Endothelial cell of umbilical vein (primary cell): ENCODE measurements at regions not wholly inside any gene's neighbourhood (a gene's known extent, or its start where the extent isn't known, plus 50 kb on each side); places are given as distances from the start of the nearest gene placed in this dataset.

ENCODE experiments used
- BruUV-seq: library from RNA; stranded (reverse); fragments of 400-500 nt; replicated peaks from 2 replicates; lab custom pipeline; 2021; lab: Mats Ljungman, UMichigan
- CTCF ChIA-PET: fragments of 300-600, 350-600 bp; sonication (Branson Sonifier 250); formaldehyde crosslinking; loops from one replicate; lab custom pipeline; 2021; ENCODE audit warnings: antibody characterized with exemption, inconsistent platforms; lab: Charles Lee
- POLR2A ChIA-PET: fragments of 300-600, 350-600 bp; sonication (Branson Sonifier 250); formaldehyde crosslinking; loops from one replicate; lab custom pipeline; 2021; ENCODE audit warnings: antibody characterized with exemption, inconsistent platforms; lab: Charles Lee
- DNase-seq: peaks from one replicate; pipeline ENCODE4 v3.0.0-alpha.2; 2011; ENCODE audit warnings: low read depth, low spot score
- FAIRE-seq: peaks from 2 replicates; lab custom pipeline; 2011; peaks lifted over from hg19 to GRCh38; lab: Jason Lieb, UNC
- H2AFZ ChIP-seq: 2 replicates; pipeline ENCODE4 v1.6.0; 2012; ENCODE audit warnings: low read depth, low read length, control low read depth, inconsistent platforms
- H3K27ac ChIP-seq: 2 replicates; pipeline ENCODE4 v1.5.1; 2011; ENCODE audit warnings: low read depth, mild to moderate bottlenecking, control low read depth, low read length, moderate library complexity; ENCODE audit not compliant: insufficient read depth
- H3K27me3 ChIP-seq, 2 experiments: 2 replicates each; pipeline versions ENCODE4 v1.6.0 to v1.6.1; 2011; ENCODE audit warnings: low read length in 2 of 2, mixed read lengths in 1 of 2; ENCODE audit not compliant: control insufficient read depth in 2 of 2, insufficient read depth in 2 of 2
- H3K36me3 ChIP-seq, 2 experiments: 2 replicates in 1 of 2; 3 replicates in 1 of 2; pipeline ENCODE4 v1.5.1; 2011; ENCODE audit warnings: low read length in 2 of 2, mild to moderate bottlenecking in 1 of 2, moderate library complexity in 1 of 2; ENCODE audit not compliant: control insufficient read depth in 2 of 2, insufficient read depth in 2 of 2; ENCODE audit errors: extremely low read depth in 1 of 2
- H3K4me1 ChIP-seq: 3 replicates; pipeline ENCODE4 v1.5.1; 2011; ENCODE audit warnings: mild to moderate bottlenecking, low read length; ENCODE audit not compliant: control insufficient read depth, insufficient read depth; ENCODE audit errors: extremely low read depth
- H3K4me2 ChIP-seq: 2 replicates; pipeline ENCODE4 v1.6.1; 2011; ENCODE audit warnings: low read length, control low read depth, mixed read lengths; ENCODE audit not compliant: insufficient read depth
- H3K4me3 ChIP-seq, 3 experiments: fragments of 200-600 bp in 1 of 3; sonication (generic), shearing (Covaris generic) in 1 of 3; replicated peaks in 1 of 3; 2 replicates each; pipeline ENCODE4 v1.5.1; 2011 to 2016; ENCODE audit warnings: control low read depth in 3 of 3, low read length in 3 of 3, mild to moderate bottlenecking in 2 of 3, inconsistent platforms in 1 of 3, low read depth in 1 of 3, moderate library complexity in 1 of 3; ENCODE audit not compliant: insufficient read depth in 1 of 3
- H3K79me2 ChIP-seq: 2 replicates; pipeline ENCODE4 v1.6.0; 2012; ENCODE audit warnings: low read length, inconsistent platforms; ENCODE audit not compliant: control insufficient read depth, insufficient read depth
- H3K9ac ChIP-seq: replicated peaks from 2 replicates; pipeline ENCODE3; 2011; ENCODE audit warnings: low read length, control low read depth; ENCODE audit not compliant: insufficient read depth; ENCODE audit errors: extremely low read depth
- H3K9me1 ChIP-seq: replicated peaks from 3 replicates; pipeline ENCODE4 v1.6.0; 2011; ENCODE audit warnings: mild to moderate bottlenecking, low read length; ENCODE audit not compliant: control insufficient read depth, insufficient read depth; ENCODE audit errors: extremely low read depth
- H3K9me3 ChIP-seq: replicated peaks from 2 replicates; pipeline ENCODE4 v1.5.1; 2012; ENCODE audit warnings: low read length, inconsistent platforms; ENCODE audit not compliant: control insufficient read depth, insufficient read depth
- H4K20me1 ChIP-seq: replicated peaks from 2 replicates; pipeline ENCODE3; 2011; ENCODE audit warnings: mild to moderate bottlenecking, low read length; ENCODE audit not compliant: control insufficient read depth, insufficient read depth; ENCODE audit errors: extremely low read depth
- EZH2 ChIP-seq: IDR thresholded peaks from 2 replicates; pipeline ENCODE4 v1.6.1; 2012; ENCODE audit warnings: borderline replicate concordance, low read depth, mild to moderate bottlenecking, moderate library complexity, low read length, inconsistent platforms; ENCODE audit not compliant: severe bottlenecking
- FOS ChIP-seq: IDR thresholded peaks from 2 replicates; pipeline ENCODE4 v1.6.1; 2011; ENCODE audit warnings: mild to moderate bottlenecking, low read length, moderate library complexity, borderline replicate concordance; ENCODE audit not compliant: insufficient read depth
- JUN ChIP-seq: IDR thresholded peaks from 2 replicates; pipeline ENCODE4 v1.6.1; 2011; ENCODE audit warnings: borderline replicate concordance, low read depth; ENCODE audit not compliant: insufficient read length, insufficient read depth
- MYC ChIP-seq: IDR thresholded peaks from one replicate; pipeline ENCODE4 v1.6.1; 2011; ENCODE audit warnings: mild to moderate bottlenecking, low read depth, low read length
- POLR2AphosphoS5 ChIP-seq: IDR thresholded peaks from 2 replicates; pipeline ENCODE4 v1.6.1; 2012; ENCODE audit warnings: low read depth, mild to moderate bottlenecking, control low read depth, low read length, moderate library complexity; ENCODE audit not compliant: insufficient read depth
- dilution Hi-C: fragments of 300-500 bp; cut with MboI; formaldehyde crosslinking; loops from one replicate; pipeline ENCODE4 v1.15.0; 2019; ENCODE audit warnings: low sequenced_read_pairs; ENCODE audit not compliant: extremely low pct_ligation_motif_present
- intact Hi-C: fragments of 100-400 bp; cut with micrococcal nuclease; formaldehyde crosslinking; loops from one replicate; pipeline ENCODE4 v1.10.0; 2022
- TF ChIP-seq, protein P1 (sequence below): IDR thresholded peaks from 2 replicates; pipeline ENCODE4 v1.6.1; 2011; ENCODE audit not compliant: insufficient read depth, insufficient read length
- TF ChIP-seq, protein P2 (sequence below), 2 donors: IDR thresholded peaks; 1 replicate in 1 of 2; 2 replicates in 1 of 2; pipeline ENCODE4 v1.5.1; 2011; ENCODE audit warnings: low read length in 2 of 2, mild to moderate bottlenecking in 2 of 2, moderate library complexity in 2 of 2, control low read depth in 1 of 2, inconsistent platforms in 1 of 2, low read depth in 1 of 2; ENCODE audit not compliant: insufficient read depth in 1 of 2; ENCODE audit errors: extremely low read depth in 1 of 2

DNA sequence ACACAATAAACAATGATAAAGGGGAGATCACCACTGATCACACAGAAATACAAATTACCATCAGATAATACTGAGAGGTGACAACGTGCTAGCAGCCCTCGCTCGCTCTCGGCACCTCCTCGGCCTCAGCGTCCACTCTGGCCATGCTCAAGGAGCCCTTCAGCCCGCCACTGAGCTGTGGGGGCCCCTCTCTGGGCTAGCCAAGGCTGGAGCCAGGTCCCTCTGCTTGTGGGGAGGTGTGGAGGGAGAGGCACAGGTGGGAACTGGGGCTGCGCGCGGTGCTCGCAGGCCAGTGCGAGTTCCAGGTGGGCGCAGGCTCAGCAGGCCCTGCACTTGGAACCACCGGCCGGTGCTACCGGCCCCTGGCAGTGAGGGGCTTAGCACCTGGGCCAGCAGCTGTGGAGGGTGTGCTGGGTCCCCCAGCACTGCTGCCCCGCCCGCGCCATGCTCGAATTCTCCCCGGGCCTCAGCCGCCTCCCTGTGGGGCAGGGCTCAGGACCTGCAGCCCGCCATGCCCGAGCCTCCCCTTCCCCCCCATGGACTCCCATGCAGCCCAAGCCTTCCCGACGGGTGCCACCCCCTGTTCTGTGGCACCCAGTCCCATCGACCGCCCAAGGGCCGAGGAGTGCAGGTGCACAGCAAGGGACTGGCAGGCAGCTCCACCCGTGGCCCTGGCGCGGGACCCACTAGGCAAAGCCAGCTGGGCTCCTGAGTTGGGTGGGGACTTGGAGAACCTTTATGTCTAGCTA lies 340.0 kb upstream of the GULP1 start:
- H3K4me1 ChIP-seq = no peaks in the 10 kb centered on the region
- H3K27ac ChIP-seq = no peak overlapping the region
- H3K36me3 ChIP-seq = no peaks in the 10 kb centered on the region
- ChIA-PET CTCF (interaction anchor here (1.3 to 1.4 kb wide), 2 partner anchors 11 to 12 kb away, joined by 3 read pairs; no protein-coding TSS in a partner anchor), POLR2A (no interaction called here)
- H3K9me3 ChIP-seq = no peaks in the 10 kb centered on the region
- H3K4me3 ChIP-seq = no peak overlapping the region
- no peaks in the 10 kb centered on the region for H3K27me3 ChIP-seq
- intact Hi-C loops = no loop called here
- dilution Hi-C loops = no loop called here
- H3K9me1 ChIP-seq = no peaks in the 10 kb centered on the region
- H4K20me1 ChIP-seq = no peaks in the 10 kb centered on the region
- no peak overlapping the region for H2AFZ ChIP-seq
- no peak overlapping the region for H3K9ac ChIP-seq
- TF ChIP-seq POLR2AphosphoS5 (no peak), MYC (no peak), FOS (no peak), JUN (no peak), EZH2 (no peak)
- TF ChIP-seq, protein P1, sequence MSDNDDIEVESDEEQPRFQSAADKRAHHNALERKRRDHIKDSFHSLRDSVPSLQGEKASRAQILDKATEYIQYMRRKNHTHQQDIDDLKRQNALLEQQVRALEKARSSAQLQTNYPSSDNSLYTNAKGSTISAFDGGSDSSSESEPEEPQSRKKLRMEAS = no peak
- TF ChIP-seq, protein P2, sequence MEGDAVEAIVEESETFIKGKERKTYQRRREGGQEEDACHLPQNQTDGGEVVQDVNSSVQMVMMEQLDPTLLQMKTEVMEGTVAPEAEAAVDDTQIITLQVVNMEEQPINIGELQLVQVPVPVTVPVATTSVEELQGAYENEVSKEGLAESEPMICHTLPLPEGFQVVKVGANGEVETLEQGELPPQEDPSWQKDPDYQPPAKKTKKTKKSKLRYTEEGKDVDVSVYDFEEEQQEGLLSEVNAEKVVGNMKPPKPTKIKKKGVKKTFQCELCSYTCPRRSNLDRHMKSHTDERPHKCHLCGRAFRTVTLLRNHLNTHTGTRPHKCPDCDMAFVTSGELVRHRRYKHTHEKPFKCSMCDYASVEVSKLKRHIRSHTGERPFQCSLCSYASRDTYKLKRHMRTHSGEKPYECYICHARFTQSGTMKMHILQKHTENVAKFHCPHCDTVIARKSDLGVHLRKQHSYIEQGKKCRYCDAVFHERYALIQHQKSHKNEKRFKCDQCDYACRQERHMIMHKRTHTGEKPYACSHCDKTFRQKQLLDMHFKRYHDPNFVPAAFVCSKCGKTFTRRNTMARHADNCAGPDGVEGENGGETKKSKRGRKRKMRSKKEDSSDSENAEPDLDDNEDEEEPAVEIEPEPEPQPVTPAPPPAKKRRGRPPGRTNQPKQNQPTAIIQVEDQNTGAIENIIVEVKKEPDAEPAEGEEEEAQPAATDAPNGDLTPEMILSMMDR (IDR thresholded peaks at IDR 0.05; ENCODE audit: extremely low read depth in 1 of 2, insufficient read depth in 1 of 2, low read depth in 1 of 2, low read length in 2 of 2) = no peak
- no peak overlapping the region for H3K4me2 ChIP-seq
- H3K79me2 ChIP-seq = no peaks in the 10 kb centered on the region
- FAIRE-seq (no peak), DNase-seq (no peak)
- no TSS peak for BruUV-seq
